ENCODE measurements at regions not wholly inside any gene's neighbourhood (a gene's known extent, or its start where the extent isn't known, plus 50 kb on each side); places are given as distances from the start of the nearest gene placed in this dataset.

DNA sequence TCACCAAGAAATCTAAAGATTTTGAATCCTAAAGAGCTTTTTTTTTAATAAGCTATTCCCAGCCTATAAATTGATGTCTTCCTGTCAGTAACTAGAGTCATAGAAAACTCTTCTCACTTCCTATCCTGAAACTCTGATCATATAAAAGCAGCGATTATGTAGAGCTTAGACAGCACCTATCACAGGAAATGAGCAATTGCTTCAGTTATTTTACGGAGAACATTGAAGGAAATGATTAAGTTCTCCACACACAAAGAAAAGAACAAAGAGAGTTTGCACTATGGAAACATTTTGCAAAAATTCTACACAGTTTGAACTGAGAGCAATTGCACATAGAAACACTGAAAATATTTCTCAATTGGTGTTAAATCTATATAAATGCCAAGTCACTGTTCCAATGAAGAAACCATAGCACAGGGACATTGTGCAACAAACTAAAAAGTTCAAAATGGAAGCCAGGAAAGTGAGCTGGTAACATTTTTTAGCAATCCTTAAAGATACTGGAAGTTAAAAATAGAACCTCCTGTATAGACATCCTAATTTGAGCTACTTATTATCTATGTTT is 291.5 kb upstream of the ARHGEF26 start:
- TF ChIP-seq, protein P1, sequence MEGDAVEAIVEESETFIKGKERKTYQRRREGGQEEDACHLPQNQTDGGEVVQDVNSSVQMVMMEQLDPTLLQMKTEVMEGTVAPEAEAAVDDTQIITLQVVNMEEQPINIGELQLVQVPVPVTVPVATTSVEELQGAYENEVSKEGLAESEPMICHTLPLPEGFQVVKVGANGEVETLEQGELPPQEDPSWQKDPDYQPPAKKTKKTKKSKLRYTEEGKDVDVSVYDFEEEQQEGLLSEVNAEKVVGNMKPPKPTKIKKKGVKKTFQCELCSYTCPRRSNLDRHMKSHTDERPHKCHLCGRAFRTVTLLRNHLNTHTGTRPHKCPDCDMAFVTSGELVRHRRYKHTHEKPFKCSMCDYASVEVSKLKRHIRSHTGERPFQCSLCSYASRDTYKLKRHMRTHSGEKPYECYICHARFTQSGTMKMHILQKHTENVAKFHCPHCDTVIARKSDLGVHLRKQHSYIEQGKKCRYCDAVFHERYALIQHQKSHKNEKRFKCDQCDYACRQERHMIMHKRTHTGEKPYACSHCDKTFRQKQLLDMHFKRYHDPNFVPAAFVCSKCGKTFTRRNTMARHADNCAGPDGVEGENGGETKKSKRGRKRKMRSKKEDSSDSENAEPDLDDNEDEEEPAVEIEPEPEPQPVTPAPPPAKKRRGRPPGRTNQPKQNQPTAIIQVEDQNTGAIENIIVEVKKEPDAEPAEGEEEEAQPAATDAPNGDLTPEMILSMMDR (IDR thresholded peaks at IDR 0.05; ENCODE audit: low read depth, low read length): no peak
- TF ChIP-seq EZH2phosphoT487 (IDR thresholded peaks at IDR 0.05; ENCODE audit: low read depth): no peak
